ENCODE measurements at regions not wholly inside any gene's neighbourhood (a gene's known extent, or its start where the extent isn't known, plus 50 kb on each side); places are given as distances from the start of the nearest gene placed in this dataset.
A peak's percentile ranks its signal among the peaks of the same experiment; 100 is the strongest.
"Not testable (repeated sequence)": the region's sequence is repeated elsewhere in the genome, so short reads cannot be mapped to it uniquely, and the experiment has no call there.

- no peak for DNase-seq (ENCODE audit: low spot score)
Measured at GRCh38 chr12:34190054-34190453, 167.8 kb downstream of the ALG10 start.

DNA sequence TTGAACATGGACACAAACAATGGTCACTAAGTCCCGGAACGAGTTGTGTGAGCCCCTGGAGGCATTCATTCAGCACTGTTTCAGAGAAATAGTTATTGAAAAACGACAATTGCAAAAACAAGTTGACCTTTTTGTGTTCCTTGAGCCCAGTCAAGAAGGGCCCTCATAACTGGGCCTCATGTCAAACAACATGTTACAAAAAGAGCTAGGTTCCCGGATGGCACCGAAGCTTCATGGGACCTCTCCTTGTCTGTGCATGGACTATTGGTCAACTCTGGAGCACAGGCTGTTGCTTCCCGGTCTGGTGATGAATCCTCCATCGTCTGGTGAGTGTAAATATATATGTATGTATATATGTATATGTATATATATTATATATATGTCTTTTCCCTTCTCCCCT, 176.6 kb downstream of the ALG10 start:
- no peak for DNase-seq (ENCODE audit: low spot score)

- no peak for DNase-seq (ENCODE audit: low spot score)
Measured at GRCh38 chr12:34203866-34204620, 181.7 kb downstream of the ALG10 start.

GRCh38 chr12:34204830-34205285, 182.6 kb downstream of the ALG10 start:
- no peak for DNase-seq (ENCODE audit: low spot score)

GRCh38 chr12:34205401-34205800, 183.1 kb downstream of the ALG10 start:
- DNase-seq (ENCODE audit: low spot score): no peak

- no peak for DNase-seq (ENCODE audit: low spot score)
Measured at GRCh38 chr12:34206061-34206785, 183.9 kb downstream of the ALG10 start.

GRCh38 chr12:34207858-34208257, 185.6 kb downstream of the ALG10 start:
- DNase-seq (ENCODE audit: low spot score): no peak

DNA sequence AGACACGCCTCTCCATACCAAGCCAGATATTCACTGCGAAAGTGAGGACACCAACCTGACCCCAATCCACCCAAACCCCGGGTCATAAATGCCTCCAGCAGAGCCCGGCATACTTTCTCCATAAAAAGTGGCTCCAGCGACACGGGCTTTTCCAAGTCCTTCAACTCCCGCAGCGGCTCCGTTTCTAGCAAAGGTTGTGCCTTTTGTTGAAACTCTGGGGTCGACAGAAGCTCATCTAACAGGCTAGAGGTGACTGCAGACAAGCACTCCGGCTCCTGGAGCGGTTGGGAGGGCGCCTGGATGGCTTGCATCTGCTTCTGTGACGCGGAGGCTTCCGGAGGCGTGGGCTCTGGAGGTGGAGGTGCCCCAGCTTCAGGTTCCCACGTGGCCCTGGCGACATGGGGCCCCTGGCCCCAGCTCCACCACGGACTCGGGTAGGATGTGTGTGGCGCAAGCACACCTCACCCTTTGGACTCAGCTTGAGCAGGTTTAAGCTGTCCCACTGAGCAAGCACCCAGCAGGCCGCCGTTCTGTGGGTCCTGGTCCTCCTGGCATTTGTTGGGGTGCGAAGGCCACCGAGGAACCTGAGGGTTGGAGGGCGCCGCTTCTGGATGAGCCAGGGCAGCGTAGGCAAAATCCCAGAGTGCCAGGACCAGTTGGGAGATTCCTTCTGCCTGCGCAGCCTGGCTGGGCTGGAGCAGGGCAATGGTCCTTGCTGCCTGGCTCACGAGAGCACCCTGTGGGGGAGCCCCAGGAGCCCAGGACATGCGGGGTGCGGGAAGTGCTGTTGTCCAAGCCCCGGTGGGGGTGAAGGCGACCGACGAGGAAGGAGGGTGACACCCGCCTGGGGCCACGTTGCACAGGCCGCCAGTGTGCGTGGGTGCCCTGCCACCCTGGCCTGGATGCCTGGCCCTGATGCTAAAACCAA, 186.3 kb downstream of the ALG10 start:
- no peak for DNase-seq (ENCODE audit: low spot score)

- DNase-seq (ENCODE audit: low spot score): no peak
Measured at GRCh38 chr12:34209259-34209835, 187.1 kb downstream of the ALG10 start.

- no peak for DNase-seq (ENCODE audit: low spot score)
Measured at GRCh38 chr12:34210183-34210582, 187.9 kb downstream of the ALG10 start.

- no peak for DNase-seq (ENCODE audit: low spot score)
Measured at GRCh38 chr12:34210689-34211530, 188.6 kb downstream of the ALG10 start.

GRCh38 chr12:34212651-34213050, 190.4 kb downstream of the ALG10 start:
- DNase-seq (ENCODE audit: low spot score): no peak

DNA sequence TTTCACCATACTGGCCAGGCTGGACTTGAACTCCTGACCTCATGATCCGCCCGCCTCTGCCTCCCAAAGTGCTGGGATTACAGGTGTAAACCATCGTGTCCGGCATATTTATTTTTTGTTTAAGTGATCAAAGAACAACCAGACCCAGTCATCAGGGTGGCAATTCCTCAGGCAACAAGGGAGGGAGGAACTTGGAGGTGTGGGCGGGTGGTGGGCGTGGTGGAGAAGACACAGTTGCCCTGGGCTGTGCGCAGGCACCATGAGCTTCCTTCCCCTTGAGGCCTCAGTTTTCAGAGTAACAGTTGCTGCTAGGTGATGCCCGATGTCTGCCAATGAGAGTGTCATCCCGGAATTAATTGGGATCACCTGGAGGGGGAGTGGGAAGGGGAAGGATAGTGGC, 191.7 kb downstream of the ALG10 start:
- no peak for DNase-seq (ENCODE audit: low spot score)

DNA sequence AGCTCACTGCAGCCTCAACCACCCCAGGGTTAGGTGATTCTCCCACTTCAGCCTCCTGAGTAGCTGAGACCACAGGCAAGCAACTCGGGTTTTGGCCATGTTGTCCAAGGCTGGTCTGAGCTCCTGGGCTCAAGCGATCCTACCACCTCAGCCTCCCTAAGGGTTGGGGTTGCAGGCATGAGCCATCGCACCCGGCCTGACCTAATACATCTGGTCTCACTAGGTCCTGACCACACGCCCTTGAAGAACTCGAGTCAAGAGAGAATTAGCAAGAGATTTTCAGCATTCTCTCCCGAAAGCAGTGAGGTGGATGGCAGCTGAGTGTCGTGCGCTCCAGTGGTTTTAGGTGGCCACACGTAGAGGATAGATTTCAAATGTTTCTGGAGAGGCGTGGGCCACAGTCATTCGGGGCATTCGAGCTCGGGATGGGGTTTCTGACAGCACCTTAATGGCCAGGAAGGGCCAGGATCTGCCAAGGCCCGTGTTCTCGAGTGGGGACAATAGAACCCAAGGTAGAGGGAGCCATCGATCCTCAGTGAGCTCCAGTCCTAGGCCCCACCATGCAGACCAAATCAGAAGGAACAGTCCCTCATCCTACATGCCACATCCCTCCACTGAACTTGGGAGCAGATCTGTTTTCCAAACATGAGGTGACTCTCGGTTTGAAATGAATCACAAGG, 193.1 kb downstream of the ALG10 start:
- no peak for DNase-seq (ENCODE audit: low spot score)

DNA sequence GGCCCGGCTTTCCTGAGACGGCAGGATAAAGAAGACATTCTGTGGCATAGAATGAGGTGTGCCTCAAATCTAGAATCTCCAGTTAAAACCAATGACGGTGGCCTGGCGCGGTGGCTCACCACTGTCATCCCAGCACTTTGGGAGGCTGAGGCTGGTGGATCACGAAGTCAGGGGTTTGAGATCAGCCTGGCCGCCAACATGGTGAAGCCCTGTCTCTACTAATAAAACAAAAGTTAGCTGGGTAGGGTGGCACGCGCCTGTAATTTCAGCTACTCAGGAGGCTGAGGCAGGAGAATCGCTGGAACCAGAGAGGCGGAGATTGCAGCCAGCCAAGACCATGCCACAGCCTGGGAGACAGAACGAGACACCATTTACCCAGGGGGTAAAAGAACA, 193.6 kb downstream of the ALG10 start:
- no peak for DNase-seq (ENCODE audit: low spot score)

DNA sequence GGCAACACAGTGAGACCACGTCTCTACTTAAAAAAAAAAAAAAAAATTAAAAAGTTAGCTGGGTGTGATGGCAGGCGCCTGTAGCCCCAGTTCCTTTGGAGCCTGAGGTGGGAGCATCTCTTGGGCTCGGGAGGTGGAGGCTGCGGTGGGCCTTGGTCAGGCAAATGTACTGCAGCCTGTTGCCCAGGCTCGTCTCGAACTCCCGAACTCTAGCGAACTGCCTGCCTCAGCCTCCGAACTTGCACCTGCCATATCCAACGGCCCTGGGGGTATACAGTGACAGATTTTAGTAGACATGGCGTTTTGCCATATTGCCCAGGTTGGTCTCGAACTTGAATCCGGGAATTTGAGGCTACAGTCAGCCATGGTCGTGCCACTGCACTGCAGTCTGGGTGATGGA, 195.4 kb downstream of the ALG10 start:
- DNase-seq (ENCODE audit: low spot score): no peak

DNA sequence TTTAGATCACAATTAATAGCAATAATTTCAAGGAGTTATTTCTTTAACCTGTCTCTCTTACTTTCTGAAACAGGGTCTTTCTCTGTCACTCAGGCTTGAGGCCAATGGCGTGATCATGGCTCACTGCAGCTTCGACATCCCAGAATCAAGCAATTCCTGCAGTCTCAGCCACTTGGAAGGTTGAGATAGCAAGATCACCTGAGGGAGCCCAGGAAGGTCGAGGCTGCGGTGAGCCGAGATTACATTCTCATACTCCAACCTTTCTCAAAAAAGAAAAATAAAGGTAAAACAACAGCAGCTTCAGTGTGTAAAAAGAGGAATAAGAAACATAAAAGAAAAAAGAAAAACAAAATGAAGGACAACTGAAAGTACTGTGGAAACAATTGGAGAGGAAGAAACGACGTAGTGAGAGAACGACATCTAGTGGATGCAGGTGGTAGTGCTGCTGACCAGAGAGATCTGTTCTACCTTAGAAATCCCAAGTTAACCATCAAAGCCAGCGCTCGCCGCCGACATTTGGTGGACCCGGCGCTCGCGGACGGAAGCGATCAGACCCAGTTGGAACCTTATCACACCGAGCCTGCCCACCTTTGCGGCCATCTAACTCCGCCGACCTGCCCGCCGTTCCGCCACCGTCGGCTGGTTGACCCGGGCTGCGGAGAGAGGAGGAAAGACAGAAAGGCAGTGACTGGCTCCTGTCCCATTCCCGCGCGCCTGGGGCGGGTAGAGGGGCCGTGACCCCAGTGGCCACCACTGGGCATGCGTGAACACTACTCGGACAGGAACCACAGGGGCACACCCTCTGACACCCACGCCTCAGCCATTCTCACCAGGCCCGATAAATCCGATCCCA, 196.1 kb downstream of the ALG10 start:
- peak; percentile 73 for DNase-seq (ENCODE audit: low spot score)

- no peak for DNase-seq (ENCODE audit: low spot score)
Measured at GRCh38 chr12:34219046-34219770, 196.9 kb downstream of the ALG10 start.

DNA sequence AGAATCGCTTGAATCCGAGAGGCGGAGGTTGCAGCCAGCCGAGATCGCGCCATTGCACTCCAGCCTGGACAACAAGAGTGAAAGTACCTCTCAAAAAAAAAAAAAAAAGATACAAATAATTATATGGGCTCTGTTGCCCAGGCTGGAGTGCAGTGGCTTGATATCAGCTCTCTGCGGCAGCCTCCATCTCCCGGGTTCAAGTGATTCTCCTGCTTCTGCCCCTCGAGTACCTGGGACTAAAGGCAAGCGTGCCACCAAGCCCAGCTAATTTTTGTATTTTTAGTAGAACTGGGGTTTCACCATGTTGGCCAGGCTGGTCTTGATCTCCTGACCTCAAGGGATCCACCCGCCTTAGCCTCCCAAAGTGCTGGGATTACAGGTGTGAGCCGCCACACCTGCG, 197.8 kb downstream of the ALG10 start:
- DNase-seq (ENCODE audit: low spot score): not testable (repeated sequence)

Data from kidney tubule cell (primary cell).